ENCODE measurements at regions not wholly inside any gene's neighbourhood (a gene's known extent, or its start where the extent isn't known, plus 50 kb on each side); places are given as distances from the start of the nearest gene placed in this dataset.
A peak's percentile ranks its signal among the peaks of the same experiment; 100 is the strongest.

- no peak for DNase-seq
These were observed 581.5 kb downstream of the PLCL1 start for GRCh38 chr2:198385856-198386255.

DNA sequence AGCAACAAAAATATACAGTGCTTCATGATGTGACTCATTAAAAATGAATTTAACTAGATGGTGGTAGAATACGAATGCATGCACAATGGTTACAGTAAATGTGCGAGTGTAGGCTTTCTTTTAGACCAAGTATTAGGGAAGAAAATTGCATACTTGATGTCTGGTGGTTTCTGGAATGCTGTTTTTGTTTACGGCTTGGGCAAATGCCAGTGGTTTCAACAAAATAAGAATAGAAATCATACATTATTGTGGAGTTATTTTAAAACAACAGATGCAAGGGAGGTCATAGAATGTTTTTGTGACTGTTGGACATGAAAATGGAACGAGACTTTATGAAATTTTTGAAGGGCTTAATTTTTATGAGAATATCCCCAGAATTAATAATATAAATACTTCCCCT, 580.9 kb downstream of the PLCL1 start:
- no peak for DNase-seq

DNA sequence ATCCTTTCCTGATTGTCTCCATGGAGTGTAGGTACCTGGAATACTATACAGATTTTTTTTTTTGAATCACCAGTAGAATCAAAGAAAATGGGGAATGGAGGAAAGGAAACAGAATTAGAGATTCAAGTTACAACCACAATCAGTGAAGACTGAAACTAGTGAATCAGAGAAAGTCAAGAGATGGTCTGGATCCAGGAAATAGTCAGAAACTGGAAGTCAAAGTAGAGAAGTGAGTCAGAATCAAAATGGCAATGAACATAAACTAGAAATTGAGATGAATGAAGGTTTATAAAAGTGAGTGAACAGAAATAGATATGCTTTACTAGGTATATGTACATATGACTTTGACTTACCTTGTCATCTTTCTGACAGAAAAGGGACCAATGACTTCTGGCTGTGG, 579.0 kb downstream of the PLCL1 start:
- DNase-seq, result no peak

DNA sequence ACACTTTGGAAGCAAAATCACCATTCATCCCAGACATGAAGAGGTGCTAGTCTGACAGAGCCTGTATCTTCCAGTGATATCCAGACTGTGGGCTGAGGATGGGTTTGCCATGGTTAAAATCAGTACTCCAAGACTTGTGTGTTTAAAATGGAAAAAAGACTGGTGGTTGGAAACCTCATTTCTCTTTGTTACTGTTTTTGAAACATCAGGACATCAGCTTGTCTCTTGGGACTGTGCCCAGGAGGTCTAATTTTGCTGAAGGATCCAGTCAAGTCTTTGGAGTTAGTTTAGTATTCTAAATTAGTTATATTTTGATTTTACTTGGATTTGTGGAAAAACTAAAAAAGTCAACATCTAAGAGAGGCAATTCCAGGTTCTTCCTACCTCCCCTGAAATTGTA, 578.4 kb downstream of the PLCL1 start:
- DNase-seq, result no peak

DNA sequence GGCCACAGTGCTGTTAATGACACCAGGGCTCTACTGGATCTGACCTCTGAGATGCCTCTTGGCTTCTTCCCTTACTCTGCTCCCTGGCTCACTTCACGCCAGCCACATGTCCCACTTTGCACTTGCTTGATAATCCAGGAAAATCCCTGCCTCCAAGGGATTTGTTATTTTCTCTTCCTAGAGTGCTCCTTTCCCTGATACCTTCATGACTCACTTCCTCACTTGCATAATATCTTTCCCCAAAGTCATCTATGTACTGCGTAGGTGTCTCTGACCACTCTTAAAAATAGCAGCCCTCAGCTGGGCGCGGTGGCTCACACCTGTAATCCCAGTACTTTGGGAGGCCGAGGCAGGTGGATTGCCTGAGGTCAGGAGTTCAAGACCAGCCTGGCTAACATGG, 572.3 kb downstream of the PLCL1 start:
- DNase-seq, result no peak

GRCh38 chr2:198375083-198375410, 570.7 kb downstream of the PLCL1 start:
- no peak for DNase-seq

GRCh38 chr2:198374375-198375082, 570.1 kb downstream of the PLCL1 start:
- DNase-seq, result peak; percentile 29

- peak; percentile 45 for DNase-seq
These were observed 567.6 kb downstream of the PLCL1 start for GRCh38 chr2:198371921-198372543.

- DNase-seq, result no peak
These were observed 566.9 kb downstream of the PLCL1 start for GRCh38 chr2:198371329-198371728.

DNA sequence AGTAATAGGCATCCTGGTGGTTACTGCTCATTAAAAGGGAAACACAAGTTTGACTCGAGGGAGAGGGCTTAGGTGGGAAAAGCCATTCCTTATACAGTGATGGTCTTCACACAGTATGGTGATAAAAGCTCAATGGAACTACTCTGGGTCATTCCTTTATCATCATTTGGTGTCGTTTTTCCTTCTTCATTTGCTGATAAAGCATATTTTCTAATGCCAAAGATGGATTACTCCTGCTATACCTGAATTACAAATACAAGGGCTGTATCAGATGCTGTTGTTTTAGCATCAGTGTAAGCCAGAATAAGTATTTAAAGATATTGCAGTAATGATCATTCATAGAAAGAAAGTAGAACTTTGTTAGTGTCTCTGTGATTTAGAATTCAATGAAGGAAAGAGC, 563.7 kb downstream of the PLCL1 start:
- no peak for DNase-seq

DNA sequence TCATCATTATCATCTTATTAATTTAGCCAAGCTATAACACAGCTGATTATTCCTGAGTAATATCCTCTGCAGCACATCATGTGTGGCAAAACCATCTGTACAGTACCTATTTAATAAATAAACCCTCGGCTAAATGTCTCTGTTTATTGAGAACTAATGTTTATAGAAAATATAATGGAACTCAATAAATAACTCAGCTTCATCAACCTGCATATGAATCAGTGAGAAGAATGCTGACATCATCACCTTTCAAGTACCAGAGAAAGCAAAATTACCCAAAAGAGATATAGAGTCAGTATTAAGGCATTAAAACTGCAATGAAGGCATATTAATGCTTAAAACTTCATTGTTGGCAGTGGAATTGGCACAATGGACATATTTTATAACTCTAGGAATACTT, 558.3 kb downstream of the PLCL1 start:
- no peak for DNase-seq

GRCh38 chr2:198359308-198359707, 554.9 kb downstream of the PLCL1 start:
- no peak for DNase-seq

- no peak for DNase-seq
These were observed 551.8 kb downstream of the PLCL1 start for GRCh38 chr2:198356157-198356556.

DNA sequence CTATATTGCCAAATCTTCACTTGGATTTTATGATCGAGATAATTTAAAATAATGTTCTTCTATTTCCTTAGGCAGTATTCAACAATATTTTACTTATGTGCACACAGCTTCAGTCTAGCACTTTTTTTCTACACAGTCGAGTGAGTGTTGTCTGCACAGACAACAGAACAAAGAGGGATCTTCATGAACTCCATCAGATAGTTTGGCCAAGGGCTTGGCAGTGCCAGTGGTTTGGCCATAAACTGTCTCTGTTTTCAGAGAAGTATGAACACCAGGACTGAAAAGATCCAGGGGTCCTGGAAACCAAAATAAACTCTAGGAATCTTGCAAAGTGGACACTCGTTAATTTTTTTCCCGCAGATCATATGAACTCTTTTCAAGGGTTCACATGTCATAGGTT, 547.3 kb downstream of the PLCL1 start:
- DNase-seq, result no peak

DNA sequence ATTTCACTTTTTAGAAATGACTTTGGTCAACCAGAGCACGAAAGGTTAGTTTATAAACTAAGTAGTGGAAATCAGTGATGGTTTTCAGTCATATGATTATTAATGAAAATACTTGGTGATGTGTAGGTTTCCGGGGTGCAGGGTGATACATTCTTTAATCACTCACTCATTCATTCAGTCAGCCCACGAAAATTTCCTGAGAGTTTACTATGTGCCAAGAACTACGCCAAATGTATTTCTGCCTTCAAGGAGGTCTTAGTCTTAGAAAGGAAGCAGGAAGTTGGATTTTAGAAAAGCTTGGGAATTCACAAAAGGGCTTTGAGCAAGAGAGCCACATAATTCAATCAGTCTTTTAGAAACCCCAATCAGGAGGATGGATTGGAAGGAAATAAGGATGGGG, 543.6 kb downstream of the PLCL1 start:
- no peak for DNase-seq

GRCh38 chr2:198347349-198347748, 543.0 kb downstream of the PLCL1 start:
- no peak for DNase-seq

DNA sequence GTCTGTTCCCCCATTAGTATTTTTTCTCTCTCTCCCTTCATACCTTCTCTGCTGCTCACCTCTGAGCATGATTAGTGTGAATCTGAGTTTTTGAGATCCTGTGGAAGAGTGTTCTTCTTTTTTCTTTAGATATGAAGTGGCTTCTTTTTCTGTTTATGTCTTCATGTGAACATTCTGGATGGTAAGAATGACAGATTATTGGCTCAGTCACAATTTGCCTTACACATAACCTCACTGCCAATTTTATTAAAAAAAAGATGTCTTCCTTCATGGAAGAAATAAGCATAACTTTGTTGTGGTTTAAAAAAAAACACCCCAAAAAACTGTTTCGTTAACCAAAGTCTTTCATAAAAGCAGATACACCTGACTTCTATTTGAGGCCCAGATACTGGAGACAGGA, 539.1 kb downstream of the PLCL1 start:
- no peak for DNase-seq

GRCh38 chr2:198340846-198341245, 536.5 kb downstream of the PLCL1 start:
- DNase-seq, result no peak

DNA sequence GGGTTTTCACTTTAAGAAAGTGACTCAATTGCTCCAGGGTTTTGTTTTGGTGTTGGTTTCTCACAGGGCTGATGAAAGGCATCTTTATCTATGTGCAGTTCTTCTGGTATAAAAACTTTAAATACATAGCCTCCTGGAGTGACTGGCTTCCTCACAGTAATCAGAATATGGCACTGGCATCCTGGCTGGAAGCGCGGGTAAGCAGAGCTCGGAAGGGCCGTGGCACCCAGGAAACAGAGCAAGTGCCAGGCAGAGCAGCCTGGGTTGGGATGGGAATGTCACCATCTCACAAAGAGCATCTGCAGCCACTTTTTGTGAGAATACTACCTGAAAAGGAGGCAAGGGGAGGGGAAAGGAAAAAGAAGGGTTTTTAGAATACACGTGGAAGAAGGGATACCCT, 534.7 kb downstream of the PLCL1 start:
- no peak for DNase-seq

GRCh38 chr2:198337368-198337767, 533.0 kb downstream of the PLCL1 start:
- DNase-seq, result no peak

DNA sequence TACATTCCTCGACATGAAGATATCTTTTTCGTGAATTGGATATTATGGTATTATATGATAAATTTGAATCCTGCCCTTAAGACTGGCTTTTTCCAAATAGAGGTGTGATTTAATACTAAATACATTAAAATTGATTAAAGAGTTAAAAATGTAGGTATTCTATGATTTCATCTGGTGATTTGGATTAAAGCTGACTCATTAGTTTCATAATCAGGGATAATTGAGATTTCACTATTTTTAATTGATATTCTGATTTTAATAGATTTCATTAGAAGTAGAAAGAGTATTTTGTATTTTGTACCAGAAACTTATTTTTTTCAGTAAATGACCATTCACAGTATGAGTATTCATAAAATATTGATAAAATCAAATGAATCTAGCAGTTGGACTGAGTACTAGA, 524.1 kb downstream of the PLCL1 start:
- DNase-seq, result no peak

- DNase-seq, result no peak
These were observed 523.1 kb downstream of the PLCL1 start for GRCh38 chr2:198327526-198327925.

GRCh38 chr2:198326431-198326830, 522.0 kb downstream of the PLCL1 start:
- DNase-seq, result no peak

- DNase-seq, result no peak
These were observed 521.0 kb downstream of the PLCL1 start for GRCh38 chr2:198325359-198325758.

DNA sequence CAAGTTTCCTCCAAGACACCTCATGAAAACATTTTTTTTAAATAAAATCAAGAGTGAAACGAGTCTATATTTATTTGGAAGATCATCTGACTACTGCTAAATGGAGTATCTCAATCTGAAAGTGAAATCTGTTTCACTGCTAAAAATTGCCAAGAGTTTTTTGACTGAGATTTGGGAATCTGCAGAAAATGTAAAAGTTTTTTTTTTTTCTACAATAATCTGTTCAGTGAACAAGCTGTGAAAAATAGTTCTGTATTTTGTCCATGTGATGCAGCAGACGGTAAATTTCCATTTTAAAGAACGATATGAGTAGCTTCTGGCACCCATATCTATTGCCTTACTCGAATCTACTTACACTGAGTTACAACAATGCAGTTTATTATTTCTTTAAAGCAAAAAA, 519.7 kb downstream of the PLCL1 start:
- DNase-seq, result no peak
